BLaER1 (cell line): ENCODE measurements at regions not wholly inside any gene's neighbourhood (a gene's known extent, or its start where the extent isn't known, plus 50 kb on each side); places are given as distances from the start of the nearest gene placed in this dataset.

Source experiments
- H3K27ac ChIP-seq: shearing (Covaris generic); formaldehyde crosslinking; 2 replicates; pipeline ENCODE4 v1.8.1; 2022
- H3K27me3 ChIP-seq: shearing (Covaris generic); formaldehyde crosslinking; 2 replicates; pipeline ENCODE4 v1.8.1; 2022
- H3K36me3 ChIP-seq: shearing (Covaris generic); formaldehyde crosslinking; 2 replicates; pipeline ENCODE4 v1.8.1; 2022
- H3K4me1 ChIP-seq: shearing (Covaris generic); formaldehyde crosslinking; 2 replicates; pipeline ENCODE4 v1.8.1; 2022
- H3K4me2 ChIP-seq: shearing (Covaris generic); formaldehyde crosslinking; 2 replicates; pipeline ENCODE4 v1.8.1; 2022
- H3K4me3 ChIP-seq: shearing (Covaris generic); formaldehyde crosslinking; 2 replicates; pipeline ENCODE4 v1.8.1; 2022
- H3K9ac ChIP-seq: shearing (Covaris generic); formaldehyde crosslinking; 2 replicates; pipeline ENCODE4 v1.8.1; 2022
- H3K9me3 ChIP-seq: shearing (Covaris generic); formaldehyde crosslinking; 2 replicates; pipeline ENCODE4 v1.8.1; 2022
- H4K20me1 ChIP-seq: shearing (Covaris generic); formaldehyde crosslinking; 2 replicates; pipeline ENCODE4 v1.8.1; 2022
- Cebpa-rat ChIP-seq: shearing (Covaris generic); IDR thresholded peaks from 2 replicates; pipeline ENCODE4 v1.8.1; 2022

DNA sequence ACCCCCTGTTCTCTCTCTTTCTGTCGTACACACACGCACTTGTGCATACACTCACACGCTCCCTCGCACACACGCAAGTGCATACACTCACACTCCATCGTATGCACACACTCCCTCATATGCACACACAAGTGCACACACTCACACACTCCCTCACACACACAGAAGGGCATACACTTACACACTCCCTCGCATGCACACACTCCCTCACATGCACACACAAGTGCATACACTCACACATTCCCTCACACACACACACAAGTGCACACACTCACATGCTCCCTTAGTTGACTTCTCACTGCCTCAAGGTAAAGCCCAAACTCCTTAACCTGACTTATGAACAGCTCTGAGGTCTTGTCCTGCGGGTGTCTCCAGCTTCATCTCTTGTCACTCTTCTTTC is 78.7 kb downstream of the NOG start:
- no peak overlapping the region for H3K4me3 ChIP-seq
- no peaks in the 10 kb centered on the region for H3K27me3 ChIP-seq
- peaks cover 29% of the 10 kb centered on the region for H3K4me1 ChIP-seq
- no peaks in the 10 kb centered on the region for H4K20me1 ChIP-seq
- no peak overlapping the region for H3K27ac ChIP-seq
- no peak overlapping the region for H3K4me2 ChIP-seq
- peaks cover 24% of the 10 kb centered on the region for H3K9me3 ChIP-seq
- H3K9ac ChIP-seq, result no peak overlapping the region
- TF ChIP-seq Cebpa-rat, result no peak
- H3K36me3 ChIP-seq, result no peaks in the 10 kb centered on the region

DNA sequence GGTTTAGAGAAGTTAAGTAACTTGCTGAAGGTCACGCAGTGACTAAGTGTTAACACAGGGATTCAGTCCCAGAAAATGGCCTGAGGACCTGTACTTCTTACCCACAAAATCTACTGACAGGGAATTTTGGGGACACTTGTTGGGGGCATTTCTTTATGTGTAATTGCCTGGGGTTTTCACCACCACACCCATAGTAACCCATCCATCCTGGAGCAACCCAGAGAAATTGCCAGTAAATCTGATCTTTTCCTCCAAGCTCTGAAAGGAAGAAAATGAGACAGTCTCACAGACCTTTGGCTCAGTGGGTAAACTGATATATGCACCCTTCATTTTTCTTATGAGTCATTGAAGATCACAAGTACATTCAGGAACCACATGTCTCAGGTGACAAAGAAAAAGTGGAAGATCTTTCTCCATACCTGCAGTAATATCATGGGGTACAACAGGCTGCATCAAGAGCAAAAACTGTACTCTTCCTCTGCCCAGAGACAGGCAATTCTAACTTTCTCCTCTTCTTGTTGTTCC is 81.0 kb downstream of the NOG start:
- Histone ChIP-seq H3K4me2 (no peak overlapping the region), H3K27ac (no peak overlapping the region), H3K4me3 (no peak overlapping the region), H3K4me1 (peaks cover 51% of the 10 kb centered on the region), H3K9ac (no peak overlapping the region), H4K20me1 (no peaks in the 10 kb centered on the region), H3K36me3 (no peaks in the 10 kb centered on the region), H3K27me3 (no peaks in the 10 kb centered on the region), H3K9me3 (peaks cover 16% of the 10 kb centered on the region)
- TF ChIP-seq Cebpa-rat, result no peak

- peaks cover 67% of the 10 kb centered on the region for H3K4me1 ChIP-seq
- peaks cover 16% of the 10 kb centered on the region for H3K9me3 ChIP-seq
- no peak overlapping the region for H3K9ac ChIP-seq
- H3K36me3 ChIP-seq, result no peaks in the 10 kb centered on the region
- H4K20me1 ChIP-seq, result no peaks in the 10 kb centered on the region
- peak overlapping the region; percentile 87 for H3K4me2 ChIP-seq
- H3K27me3 ChIP-seq, result no peaks in the 10 kb centered on the region
- H3K4me3 ChIP-seq, result no peak overlapping the region
- no peak for TF ChIP-seq Cebpa-rat
- peak overlapping the region; percentile 1; the same call in 1 of the 2 replicates for H3K27ac ChIP-seq
These were observed 82.6 kb downstream of the NOG start for GRCh38 chr17:56675876-56676660.

GRCh38 chr17:56676810-56677209 is 83.3 kb downstream of the NOG start:
- Histone ChIP-seq H3K4me2 (peak overlapping the region; percentile 87), H4K20me1 (no peaks in the 10 kb centered on the region), H3K9me3 (peaks cover 16% of the 10 kb centered on the region), H3K27ac (0 out of 2 replicates have a peak overlapping the region, but pooled peaks have one; percentile 8), H3K4me3 (no peak overlapping the region), H3K27me3 (no peaks in the 10 kb centered on the region), H3K4me1 (peaks cover 75% of the 10 kb centered on the region), H3K9ac (no peak overlapping the region), H3K36me3 (no peaks in the 10 kb centered on the region)
- TF ChIP-seq Cebpa-rat, result no peak

DNA sequence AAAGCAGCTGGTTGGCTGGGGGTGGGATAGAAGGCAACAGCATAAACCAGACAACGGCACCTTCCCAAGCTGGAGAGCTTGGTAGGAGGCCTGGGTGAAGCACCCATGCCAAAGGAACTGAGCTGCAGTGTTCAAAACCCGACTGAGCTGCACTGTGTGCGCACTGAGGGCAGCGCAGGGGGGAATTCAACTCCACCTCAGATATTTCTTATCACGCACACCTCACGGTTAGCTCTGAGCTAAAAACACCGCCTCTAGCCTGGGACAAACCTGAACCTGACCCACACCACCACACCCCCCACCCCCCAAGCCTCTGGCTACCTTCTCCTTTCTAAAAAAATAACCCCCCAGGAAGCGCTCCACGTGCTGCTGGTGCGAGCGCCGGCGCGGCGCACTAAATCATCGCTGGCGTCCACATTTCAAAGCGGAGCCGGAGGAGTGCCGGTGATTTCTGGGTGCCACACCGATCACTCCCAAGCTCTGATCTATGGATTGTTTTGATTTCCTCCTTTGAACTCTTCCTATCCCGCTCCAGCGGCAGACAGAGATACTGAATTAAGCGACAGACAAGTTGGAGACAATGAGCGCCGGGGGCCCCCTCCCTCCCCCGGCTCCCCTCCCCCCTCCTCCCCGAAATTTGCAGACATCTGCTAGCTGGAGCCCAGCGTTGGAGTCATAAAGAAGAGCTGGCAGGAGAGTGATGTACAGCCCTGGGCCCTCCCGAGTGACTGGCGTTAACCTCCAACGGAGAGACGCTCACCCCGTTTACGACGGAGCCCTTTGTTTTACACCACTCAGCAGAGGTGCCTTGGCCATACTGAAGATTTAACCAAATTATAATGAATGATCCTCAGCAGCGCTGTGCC is 85.0 kb downstream of the NOG start:
- peak overlapping the region; percentile 74 for H3K27ac ChIP-seq
- H3K4me1 ChIP-seq, result peaks cover 90% of the 10 kb centered on the region
- peak overlapping the region; percentile 87 for H3K4me2 ChIP-seq
- H3K9me3 ChIP-seq, result no peaks in the 10 kb centered on the region
- peak overlapping the region; percentile 53 for H3K4me3 ChIP-seq
- no peak for TF ChIP-seq Cebpa-rat
- H3K27me3 ChIP-seq, result no peaks in the 10 kb centered on the region
- H3K36me3 ChIP-seq, result no peaks in the 10 kb centered on the region
- H3K9ac ChIP-seq, result peak overlapping the region; percentile 67; the same call in 1 of the 2 replicates
- no peaks in the 10 kb centered on the region for H4K20me1 ChIP-seq

DNA sequence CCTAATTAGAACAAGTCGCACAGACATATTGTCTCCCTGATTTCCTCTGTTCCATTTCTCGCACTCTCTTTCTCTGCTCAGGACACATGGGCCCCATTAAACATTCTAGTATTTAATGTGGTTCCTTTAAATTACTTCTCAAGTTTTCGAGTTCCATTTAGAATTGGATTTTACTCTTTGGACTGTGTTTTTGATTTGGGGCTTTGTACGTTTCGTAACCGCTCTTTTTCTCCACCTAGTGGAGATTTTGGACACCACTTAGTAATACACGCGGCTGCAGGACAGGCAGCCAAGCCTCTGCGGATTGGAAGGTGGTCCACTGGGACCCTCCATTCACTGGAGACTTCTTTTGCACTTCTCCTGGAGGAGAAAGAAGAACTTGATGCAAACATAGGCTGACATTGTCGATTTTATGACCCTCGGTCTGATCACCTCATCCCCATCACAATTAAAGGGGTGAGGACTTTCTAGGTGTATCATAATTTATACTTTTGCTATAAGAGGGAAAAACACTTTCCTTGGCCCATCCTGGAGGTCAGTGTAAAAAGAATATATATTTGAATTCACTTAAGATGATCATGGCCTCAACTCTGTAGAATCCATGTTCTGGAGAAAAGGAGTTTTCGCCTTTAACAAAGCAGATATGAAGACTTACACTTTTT is 85.7 kb downstream of the NOG start:
- peak overlapping the region; percentile 67; the same call in 1 of the 2 replicates for H3K9ac ChIP-seq
- H3K9me3 ChIP-seq, result no peaks in the 10 kb centered on the region
- peaks cover 91% of the 10 kb centered on the region for H3K4me1 ChIP-seq
- TF ChIP-seq Cebpa-rat, result no peak
- peak overlapping the region; percentile 89 for H3K27ac ChIP-seq
- peak overlapping the region; percentile 87 for H3K4me2 ChIP-seq
- H3K4me3 ChIP-seq, result peak overlapping the region; percentile 53
- H3K36me3 ChIP-seq, result no peaks in the 10 kb centered on the region
- H4K20me1 ChIP-seq, result no peaks in the 10 kb centered on the region
- no peaks in the 10 kb centered on the region for H3K27me3 ChIP-seq

- H3K4me1 ChIP-seq, result peaks cover 93% of the 10 kb centered on the region
- no peaks in the 10 kb centered on the region for H3K27me3 ChIP-seq
- H4K20me1 ChIP-seq, result no peaks in the 10 kb centered on the region
- TF ChIP-seq Cebpa-rat, result no peak
- H3K9ac ChIP-seq, result no peak overlapping the region
- H3K4me3 ChIP-seq, result no peak overlapping the region
- no peaks in the 10 kb centered on the region for H3K36me3 ChIP-seq
- peak overlapping the region; percentile 87 for H3K4me2 ChIP-seq
- H3K9me3 ChIP-seq, result peaks cover 1% of the 10 kb centered on the region; the same call in 1 of the 2 replicates
- peak overlapping the region; percentile 89 for H3K27ac ChIP-seq
These were observed 86.4 kb downstream of the NOG start for GRCh38 chr17:56679777-56680422.

GRCh38 chr17:56680676-56681075 is 87.2 kb downstream of the NOG start:
- Histone ChIP-seq H3K27me3 (no peaks in the 10 kb centered on the region), H3K4me3 (no peak overlapping the region), H3K4me2 (peak overlapping the region; percentile 87), H4K20me1 (no peaks in the 10 kb centered on the region), H3K36me3 (no peaks in the 10 kb centered on the region), H3K4me1 (peaks cover 92% of the 10 kb centered on the region), H3K9me3 (peaks cover 8% of the 10 kb centered on the region), H3K9ac (no peak overlapping the region; the same call in 1 of the 2 replicates), H3K27ac (peak overlapping the region; percentile 89)
- TF ChIP-seq Cebpa-rat, result no peak
